Right forelimb (tissue), 1 donor: ENCODE measurements at regions not wholly inside any gene's neighbourhood (a gene's known extent, or its start where the extent isn't known, plus 50 kb on each side); places are given as distances from the start of the nearest gene placed in this dataset.
"Not testable (repeated sequence)": the region's sequence is repeated elsewhere in the genome, so short reads cannot be mapped to it uniquely, and the experiment has no call there.

Source experiments
- DNase-seq: peaks from one replicate; pipeline ENCODE4 v3.0.0-alpha.2; 2018

- DNase-seq: no peak
These were observed 69.5 kb upstream of the MBNL1 start for GRCh38 chr3:152199102-152199840.

GRCh38 chr3:152200476-152201420 lies 68.0 kb upstream of the MBNL1 start:
- DNase-seq: no peak

- no peak for DNase-seq
These were observed 65.6 kb upstream of the MBNL1 start for GRCh38 chr3:152202976-152203626.

GRCh38 chr3:152203652-152204051 lies 65.1 kb upstream of the MBNL1 start:
- DNase-seq: no peak

GRCh38 chr3:152204218-152204617 lies 64.5 kb upstream of the MBNL1 start:
- no peak for DNase-seq

GRCh38 chr3:152205097-152205593 lies 63.6 kb upstream of the MBNL1 start:
- DNase-seq: no peak

GRCh38 chr3:152206243-152206760 lies 62.4 kb upstream of the MBNL1 start:
- DNase-seq: no peak

- no peak for DNase-seq
These were observed 60.3 kb upstream of the MBNL1 start for GRCh38 chr3:152208439-152208838.

- DNase-seq: no peak
These were observed 59.7 kb upstream of the MBNL1 start for GRCh38 chr3:152209060-152209459.

GRCh38 chr3:152209776-152210175 lies 59.0 kb upstream of the MBNL1 start:
- DNase-seq: no peak

- DNase-seq: no peak
These were observed 58.0 kb upstream of the MBNL1 start for GRCh38 chr3:152210697-152211096.

GRCh38 chr3:152211655-152212054 lies 57.1 kb upstream of the MBNL1 start:
- no peak for DNase-seq

- DNase-seq: no peak
These were observed 55.5 kb upstream of the MBNL1 start for GRCh38 chr3:152213203-152213602.

GRCh38 chr3:152213938-152214337 lies 54.8 kb upstream of the MBNL1 start:
- DNase-seq: no peak

- not testable (repeated sequence) for DNase-seq
These were observed 51.5 kb upstream of the MBNL1 start for GRCh38 chr3:152216960-152217865.

- no peak for DNase-seq
These were observed 50.1 kb upstream of the MBNL1 start for GRCh38 chr3:152218602-152219001.
